Stimulated activated CD4-positive, alpha-beta T cell treated with anti-CD3 and anti-CD28 coated beads, Interleukin-4, amount 100 ng/mL, for 48 hours (primary cell): ENCODE measurements at regions not wholly inside any gene's neighbourhood (a gene's known extent, or its start where the extent isn't known, plus 50 kb on each side); places are given as distances from the start of the nearest gene placed in this dataset.
"Not testable (repeated sequence)": the region's sequence is repeated elsewhere in the genome, so short reads cannot be mapped to it uniquely, and the experiment has no call there.

Source experiments
- DNase-seq, 2 donors: peaks; one replicate each; pipeline ENCODE4 v3.0.0-alpha.2; 2020; ENCODE audit warnings: low read depth in 2 of 2

DNA sequence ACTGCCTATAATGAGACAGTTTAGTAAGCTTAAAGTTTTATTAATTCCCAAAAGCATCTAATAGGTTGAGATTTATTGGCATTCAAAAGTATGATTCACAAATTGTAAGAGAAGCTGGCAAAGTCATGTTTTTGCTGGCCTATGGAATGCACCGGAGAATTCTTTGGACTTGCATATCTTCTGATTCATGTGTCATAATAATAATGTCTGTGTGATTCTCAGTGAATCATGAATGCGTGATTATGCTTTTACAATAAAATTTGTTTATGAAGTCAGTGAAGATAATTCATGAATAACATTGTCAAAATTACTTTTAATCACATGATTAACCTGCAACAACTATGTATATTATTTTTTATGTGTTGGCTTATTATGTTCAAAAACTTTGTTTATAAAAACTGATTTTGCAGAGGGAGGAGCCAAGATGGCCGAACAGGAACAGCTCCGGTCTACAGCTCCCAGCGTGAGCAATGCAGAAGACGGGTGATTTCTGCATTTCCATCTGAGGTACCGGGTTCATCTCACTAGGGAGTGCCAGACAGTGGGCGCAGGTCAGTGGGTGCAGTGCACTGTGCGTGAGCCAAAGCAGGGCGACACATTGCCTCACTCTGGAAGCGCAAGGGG is 389.2 kb downstream of the SRGAP2C start:
- DNase-seq = not testable (repeated sequence)

- not testable (repeated sequence) for DNase-seq
Measured at GRCh38 chr1:121574505-121574899, 389.7 kb downstream of the SRGAP2C start.

- DNase-seq = not testable (repeated sequence)
Measured at GRCh38 chr1:121582898-121583297, 398.1 kb downstream of the SRGAP2C start.

DNA sequence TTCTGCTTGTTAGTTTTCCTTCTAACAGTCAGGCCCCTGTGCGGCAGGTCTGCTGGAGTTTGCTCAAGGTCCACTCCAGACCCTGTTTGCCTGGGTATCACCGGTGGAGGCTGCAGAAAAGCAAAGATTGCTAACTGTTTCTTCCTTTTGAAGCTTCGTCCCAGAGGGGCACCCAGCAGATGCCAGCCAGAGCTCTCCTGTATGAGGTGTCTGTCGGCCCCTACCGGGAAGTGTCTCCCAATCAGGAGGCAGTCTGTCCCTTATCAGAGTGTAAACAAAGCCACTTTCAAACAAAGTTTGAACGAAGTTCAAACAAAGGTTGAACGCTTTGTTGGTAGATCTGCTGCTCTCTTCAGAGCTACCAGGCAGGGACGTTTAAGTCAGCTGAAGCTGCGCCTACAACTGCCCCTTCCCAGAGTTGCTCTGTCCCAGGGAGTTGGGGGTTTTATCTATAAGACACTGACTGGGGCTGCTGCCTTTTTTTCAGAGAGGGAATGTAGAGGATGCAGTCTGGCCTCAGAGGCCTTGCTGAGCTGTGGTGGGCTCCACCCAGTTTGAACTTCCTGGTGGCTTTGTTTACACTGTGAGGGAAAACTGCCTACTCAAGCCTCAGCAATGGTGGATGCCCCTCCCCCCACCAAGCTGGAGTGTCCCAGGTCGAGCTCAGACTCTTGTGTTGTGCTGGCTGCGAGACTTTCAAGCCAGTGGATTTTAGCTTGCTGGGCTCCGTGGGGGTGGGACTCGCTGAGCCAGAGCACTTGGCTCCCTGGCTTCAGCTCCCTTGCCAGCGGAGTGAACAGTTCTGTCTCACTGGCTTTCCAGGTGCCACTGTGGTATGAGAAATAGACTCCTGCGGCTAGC is 401.8 kb downstream of the SRGAP2C start:
- no peak for DNase-seq

- DNase-seq = no peak
Measured at GRCh38 chr1:121587230-121587569, 402.4 kb downstream of the SRGAP2C start.

DNA sequence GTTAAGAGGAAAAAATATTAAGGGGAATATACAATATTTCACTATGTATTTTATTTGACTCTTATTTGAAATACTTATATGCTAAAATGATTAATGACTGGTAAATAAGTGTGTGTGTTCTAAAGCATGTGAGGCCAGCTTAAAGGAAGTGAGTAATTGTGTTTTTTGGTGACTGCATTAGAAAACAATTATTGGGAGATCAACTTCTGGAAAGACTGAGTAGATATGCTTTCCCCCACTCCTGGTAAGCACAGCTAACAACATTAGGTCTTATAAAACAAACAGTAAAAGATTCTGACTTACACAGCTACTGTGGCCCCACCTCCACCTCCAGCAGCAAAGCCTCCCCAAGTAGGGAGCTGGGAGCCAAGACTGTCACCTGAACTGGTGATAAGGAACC is 403.0 kb downstream of the SRGAP2C start:
- DNase-seq = no peak

GRCh38 chr1:121594096-121594495 is 409.3 kb downstream of the SRGAP2C start:
- DNase-seq = no peak

GRCh38 chr1:121595089-121595488 is 410.3 kb downstream of the SRGAP2C start:
- DNase-seq = no peak

DNA sequence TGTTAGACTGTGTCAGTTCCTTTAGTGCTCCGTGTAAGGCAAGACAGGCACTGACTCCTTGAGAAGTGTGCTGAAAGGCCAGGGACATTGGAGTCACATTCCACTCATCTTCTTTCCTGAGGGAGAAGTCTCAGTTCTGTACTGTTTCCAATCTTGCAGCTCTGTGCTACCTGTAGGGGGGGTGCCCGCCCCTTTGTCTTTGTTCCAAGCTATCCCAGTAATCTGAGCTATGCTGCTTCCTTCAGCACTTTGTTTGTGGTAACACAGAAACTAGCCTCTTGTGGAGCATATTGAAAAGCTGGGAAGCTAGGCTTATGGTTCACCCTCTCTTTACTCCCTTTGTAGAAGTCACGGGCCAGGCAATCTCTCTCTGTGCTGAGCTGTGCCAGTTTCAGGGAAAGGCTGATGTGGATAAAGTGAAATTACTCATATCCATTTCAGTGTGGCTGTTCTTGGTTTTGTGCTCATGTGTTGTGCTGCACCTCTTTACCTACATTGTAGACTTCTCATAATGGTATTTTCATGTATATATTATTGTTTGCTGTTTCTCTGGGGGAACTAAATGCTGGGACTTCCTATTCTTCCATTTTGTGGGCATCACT is 420.2 kb downstream of the SRGAP2C start:
- not testable (repeated sequence) for DNase-seq

- DNase-seq = not testable (repeated sequence)
Measured at GRCh38 chr1:121607499-121607898, 422.7 kb downstream of the SRGAP2C start.
